Left ventricle myocardium superior (tissue), 1 donor: ENCODE measurements at regions not wholly inside any gene's neighbourhood (a gene's known extent, or its start where the extent isn't known, plus 50 kb on each side); places are given as distances from the start of the nearest gene placed in this dataset.

Source experiments
- ATAC-seq: fragments of 200-7000 bp; cut with Tn5 transposase; one replicate; pipeline ENCODE4 v1.9.1; 2020; ENCODE audit warnings: mild to moderate bottlenecking, moderate library complexity
- DNase-seq: peaks from one replicate; pipeline ENCODE4 v3.0.0-alpha.2; 2020
- intact Hi-C: fragments of 100-400 bp; cut with micrococcal nuclease; formaldehyde crosslinking; loops from one replicate; pipeline ENCODE4 v1.11.0; 2022
- donor health status: DM: no; HTN: yes; CAD: no; lungs with severe emphysema.

DNA sequence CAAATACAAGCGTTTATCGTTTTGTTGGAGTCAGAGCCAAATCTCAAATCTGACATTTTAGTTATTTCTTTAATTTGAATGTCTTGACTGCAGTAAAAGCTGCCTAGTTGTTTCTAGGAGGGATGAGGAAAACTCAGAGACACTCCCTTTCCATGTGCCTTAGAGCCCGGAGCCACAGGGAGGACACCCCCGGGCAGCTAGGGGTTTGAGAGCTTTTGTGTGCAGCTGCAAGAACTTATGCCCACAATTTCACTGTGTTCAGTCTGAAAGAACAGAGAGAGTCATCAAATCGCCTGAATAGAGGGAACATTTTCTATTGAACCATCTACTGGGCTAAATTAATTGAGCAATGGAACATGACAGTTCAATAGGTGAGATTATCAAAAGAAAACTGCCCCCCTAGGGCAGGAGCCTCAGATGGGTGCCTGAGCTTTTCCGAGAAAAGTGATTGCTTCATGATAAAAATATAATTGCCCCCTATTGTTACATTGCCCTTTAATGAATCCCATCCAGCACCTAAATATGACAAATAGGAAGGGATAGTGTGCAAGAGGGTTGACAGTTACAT, 709.3 kb upstream of the RGMB start:
- no peak for DNase-seq
- ATAC-seq = no peak
- intact Hi-C loops = no loop called here

DNA sequence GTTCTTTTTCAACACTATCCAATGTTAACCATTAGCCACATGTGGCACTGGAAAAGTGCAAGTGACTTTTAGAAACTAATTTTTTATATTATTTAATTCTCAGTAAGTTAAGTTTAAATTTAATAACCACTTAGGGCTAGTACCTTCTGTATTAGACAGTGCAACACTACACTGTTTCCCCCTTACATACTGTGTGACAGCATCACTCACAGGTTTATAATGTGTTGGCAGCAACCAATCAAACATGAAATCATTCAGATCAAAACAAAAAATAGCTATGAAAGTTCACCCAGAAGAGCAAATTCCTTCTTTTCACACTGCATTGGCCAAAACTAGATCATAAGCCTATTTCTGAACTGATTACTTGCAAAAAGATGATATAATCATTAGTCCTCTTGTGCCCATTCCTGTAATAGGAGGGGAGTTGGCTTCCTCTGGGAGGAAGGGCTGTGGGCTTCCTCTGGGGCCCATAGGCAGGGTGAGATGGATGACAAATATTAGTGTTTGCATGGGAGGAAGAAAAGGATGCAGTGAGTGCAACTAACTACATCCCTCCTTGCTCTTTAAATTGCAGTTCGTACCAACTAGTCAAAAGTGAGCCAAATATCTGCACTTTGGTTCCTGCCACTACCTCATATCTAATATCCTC, 708.1 kb upstream of the RGMB start:
- ATAC-seq (no peak), DNase-seq (no peak)
- intact Hi-C loops = no loop called here

DNA sequence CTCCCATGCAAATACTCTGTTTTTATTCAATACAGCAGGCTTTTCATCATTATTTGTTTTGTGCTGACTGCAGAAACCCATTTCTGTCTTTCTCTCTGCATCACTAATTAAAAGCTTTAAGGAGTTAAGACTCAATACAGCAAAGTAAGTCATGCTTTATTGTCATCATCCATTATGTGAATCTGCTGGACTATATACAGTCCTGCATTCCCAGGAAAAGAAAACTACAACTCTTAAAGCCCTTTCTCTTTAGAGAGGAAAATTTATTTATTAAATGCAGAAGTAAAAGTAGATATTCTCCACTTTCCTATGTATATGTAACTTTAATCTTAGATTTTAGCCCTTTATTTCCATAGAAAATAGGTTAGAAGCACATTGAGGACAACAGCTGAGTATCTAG, 706.6 kb upstream of the RGMB start:
- intact Hi-C loops = no loop called here
- DNase-seq (no peak), ATAC-seq (no peak)

DNA sequence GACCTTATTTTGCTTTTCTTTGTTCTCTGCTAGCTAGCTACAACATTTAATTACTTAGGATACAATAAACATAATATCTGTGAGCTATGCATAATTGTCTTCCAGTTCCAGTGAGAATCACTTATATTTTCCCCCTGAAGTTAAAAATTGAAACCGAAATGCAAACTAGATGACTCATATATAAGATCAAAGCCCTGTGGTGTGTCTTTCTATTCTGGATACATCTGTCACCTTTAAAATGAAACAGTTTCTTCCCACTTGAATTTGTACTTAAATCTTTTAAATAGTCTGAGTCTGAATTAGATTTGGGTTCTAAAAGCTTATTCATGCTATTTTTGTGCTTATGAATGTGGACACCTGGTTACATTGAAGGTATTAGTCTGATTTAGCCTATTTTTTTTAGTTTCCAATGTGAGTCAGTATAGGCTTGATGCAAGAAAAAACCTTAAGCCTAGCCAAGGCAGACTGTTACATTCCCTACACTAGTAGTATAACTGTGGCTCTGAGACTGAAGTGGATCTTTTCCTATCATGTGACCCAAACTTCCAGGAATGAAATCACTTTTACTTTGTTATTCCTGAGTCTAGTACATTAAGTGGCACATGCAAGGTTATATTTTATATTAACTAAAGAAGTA, 703.5 kb upstream of the RGMB start:
- ATAC-seq (no peak), DNase-seq (no peak)
- intact Hi-C loops = no loop called here

DNA sequence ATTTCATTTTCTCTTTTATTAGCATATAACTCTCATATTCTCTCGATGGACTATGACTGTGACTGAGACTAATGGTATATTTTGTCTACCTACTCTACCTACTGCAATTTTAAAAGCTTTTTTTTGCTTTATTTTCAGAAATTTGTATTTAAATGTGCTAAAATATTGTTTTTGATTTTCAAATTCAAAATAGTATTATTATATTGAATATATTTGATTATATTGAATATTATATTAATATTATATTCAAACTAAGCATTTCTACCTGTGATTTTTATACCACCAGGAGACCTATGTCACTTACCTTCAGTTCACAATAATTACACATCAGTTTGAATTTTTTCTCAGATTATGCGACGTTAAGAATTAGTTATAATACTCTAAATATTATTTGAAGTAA, 700.5 kb upstream of the RGMB start:
- no peak for ATAC-seq
- no peak for DNase-seq
- intact Hi-C loops = no loop called here

DNA sequence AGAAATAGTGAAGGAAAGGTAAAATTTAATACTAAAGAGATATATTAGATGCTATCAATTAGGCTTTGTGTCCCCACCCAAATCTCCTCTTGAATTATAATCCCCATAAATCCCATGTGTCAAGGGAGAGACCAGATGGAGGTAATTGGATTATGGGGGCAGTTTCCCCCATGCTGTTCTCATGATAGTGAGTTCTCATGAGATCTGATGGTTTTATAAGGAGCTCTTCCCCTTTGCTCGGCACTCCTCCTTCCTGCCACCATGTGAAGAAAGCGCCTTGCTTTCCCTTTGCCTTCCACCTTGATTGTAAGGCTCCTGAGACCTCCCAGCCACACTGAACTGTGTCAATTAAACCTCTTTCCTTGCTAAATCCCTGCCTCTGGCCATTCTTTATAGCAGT, 697.0 kb upstream of the RGMB start:
- intact Hi-C loops = no loop called here

DNA sequence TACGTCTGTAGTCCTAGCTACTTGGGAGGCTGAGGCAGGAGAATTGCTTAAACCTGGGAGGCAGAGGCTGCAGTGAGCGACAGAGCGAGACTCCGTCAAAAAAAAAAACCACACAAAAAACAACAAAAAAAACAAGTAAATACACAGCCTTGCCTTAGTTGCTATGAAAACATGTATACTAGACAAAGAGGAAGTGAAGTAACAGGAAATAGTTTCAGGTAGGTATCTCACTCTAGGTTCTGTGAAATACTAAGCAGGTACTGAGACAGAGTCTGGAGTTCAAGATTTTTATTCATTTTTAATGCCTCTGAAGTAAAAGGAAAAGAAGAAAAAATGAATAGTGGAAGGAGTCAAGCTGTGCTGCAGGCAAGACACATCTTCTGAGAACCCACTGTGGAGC, 687.9 kb upstream of the RGMB start:
- intact Hi-C loops = no loop called here
- ATAC-seq (no peak), DNase-seq (no peak)

More for the DNA sequence above, 697.0 kb upstream of the RGMB start:
- ATAC-seq (no peak), DNase-seq (no peak)

DNA sequence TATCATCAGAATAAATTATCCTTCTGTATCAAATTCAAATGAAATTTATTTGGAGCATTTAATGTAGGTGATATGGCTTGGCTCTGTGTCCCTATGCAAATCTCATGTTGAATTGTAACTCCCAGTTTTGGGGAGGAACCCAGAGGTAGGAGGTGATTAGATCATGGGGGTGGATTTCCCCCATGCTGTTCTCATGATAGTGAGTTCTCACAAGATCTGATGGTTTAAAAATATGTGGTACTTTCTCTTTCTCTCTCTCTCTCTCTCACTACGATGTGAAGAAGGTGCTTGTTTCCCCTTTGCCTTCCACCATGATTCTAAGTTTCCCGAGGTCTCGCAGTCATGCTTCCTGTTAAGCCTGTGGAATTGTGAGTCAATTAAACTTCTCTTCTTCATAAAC, 678.4 kb upstream of the RGMB start:
- ATAC-seq (no peak), DNase-seq (no peak)
- intact Hi-C loops = no loop called here

DNA sequence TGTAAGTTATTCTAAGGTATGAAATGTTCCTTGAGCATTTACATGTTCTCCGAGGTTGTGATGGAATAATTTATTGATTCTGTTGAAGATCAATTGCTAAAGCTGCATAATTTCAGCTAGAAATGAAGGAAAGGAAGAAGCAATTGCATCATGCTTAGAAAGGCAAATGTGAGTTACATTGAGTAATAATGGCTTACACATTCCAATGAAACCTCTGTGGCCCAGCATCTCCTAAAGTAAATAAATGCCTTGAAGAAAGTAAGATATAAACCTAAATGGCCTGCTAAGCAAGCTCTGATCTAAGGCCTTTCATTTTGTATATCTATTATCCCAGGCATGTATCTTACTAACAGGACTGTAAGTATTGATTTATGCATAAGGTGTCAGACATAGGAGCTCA, 677.3 kb upstream of the RGMB start:
- no peak for DNase-seq
- no peak for ATAC-seq
- intact Hi-C loops = no loop called here

DNA sequence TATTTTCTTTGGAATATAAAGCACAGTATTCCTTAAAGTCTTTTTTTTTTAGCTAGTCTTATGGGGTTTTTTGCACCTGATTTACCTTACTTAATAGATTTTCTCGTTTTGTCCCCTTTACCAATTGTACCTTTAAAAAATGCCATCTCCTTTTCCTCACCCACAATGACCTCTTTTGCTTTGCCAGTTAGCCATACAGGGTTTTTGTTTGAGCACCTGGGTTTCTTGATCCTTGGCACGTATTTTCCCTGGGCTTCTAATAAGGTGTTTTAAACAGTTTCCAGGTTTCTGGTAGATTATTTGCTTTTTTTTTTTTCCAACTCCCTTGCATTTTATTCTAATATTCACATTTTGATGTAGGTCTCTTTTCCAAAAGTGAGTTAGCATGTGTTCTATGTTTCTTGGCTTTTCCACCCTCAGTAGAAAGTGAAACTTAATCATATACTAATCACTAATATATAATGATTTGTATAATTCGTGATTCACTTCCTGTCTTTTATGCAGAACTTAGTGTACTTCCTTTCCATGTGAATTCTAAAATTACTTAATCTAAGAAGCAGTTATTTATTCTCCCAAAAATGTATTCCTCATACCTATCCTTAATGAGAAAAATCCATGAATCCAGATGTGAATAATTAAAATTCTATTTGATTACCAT, 673.9 kb upstream of the RGMB start:
- no peak for ATAC-seq
- intact Hi-C loops = no loop called here
- DNase-seq = no peak

DNA sequence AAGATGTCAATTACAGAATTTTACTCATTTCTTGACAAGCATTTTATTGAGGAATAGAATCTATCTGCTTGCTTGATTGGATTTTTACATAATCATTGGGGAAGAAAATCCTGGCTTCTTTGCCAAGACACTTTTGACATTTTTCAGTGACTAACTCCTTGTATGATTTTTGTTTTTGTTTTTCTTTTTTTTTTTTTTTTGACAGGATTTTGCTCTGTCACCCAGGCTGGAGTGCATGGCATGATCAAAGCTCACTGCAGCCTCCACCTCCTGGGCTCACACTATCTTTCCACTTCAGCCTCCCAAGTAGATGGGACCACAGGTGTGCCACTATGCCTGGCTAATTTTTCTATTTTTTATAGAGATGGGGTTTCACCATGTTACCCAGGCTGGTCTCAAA, 672.3 kb upstream of the RGMB start:
- intact Hi-C loops = no loop called here
- no peak for ATAC-seq
- DNase-seq = no peak

DNA sequence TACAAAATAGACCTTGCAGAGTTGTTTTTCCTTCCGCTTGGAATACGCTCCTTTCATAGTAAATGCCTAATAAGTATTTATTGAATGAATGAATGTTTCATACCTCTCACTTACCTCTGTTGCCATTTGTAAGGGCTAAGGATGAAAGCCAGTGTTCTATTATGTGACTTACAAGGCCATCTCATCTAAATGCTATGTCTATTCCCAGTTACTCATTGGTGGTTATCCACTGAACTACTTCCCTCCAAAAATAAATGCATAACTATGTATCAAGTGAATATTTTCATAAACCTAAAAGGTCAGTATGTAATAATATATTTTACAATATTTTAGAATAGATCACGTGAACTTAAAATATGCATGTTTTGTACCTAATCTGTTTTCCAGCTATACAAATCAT, 670.5 kb upstream of the RGMB start:
- ATAC-seq (no peak), DNase-seq (no peak)
- intact Hi-C loops = no loop called here

DNA sequence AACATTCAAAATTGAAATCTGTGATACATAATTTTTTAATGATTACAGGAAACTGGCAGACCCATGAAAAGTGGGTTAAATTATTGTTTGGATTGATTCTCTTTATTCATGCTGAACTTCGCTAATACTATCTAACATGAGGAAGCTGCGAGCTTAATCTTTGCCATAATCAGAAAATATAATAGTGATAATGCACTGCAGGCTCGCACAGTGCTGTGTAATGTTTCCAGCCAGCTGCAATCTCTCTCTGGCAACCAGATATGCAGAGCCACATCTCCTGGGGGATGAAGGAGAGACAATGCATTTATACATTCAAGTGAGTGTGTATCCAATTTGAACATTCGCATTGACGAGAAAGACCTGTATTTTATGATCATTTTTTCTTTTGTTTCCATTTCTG, 669.7 kb upstream of the RGMB start:
- ATAC-seq (no peak), DNase-seq (no peak)
- intact Hi-C loops = no loop called here

DNA sequence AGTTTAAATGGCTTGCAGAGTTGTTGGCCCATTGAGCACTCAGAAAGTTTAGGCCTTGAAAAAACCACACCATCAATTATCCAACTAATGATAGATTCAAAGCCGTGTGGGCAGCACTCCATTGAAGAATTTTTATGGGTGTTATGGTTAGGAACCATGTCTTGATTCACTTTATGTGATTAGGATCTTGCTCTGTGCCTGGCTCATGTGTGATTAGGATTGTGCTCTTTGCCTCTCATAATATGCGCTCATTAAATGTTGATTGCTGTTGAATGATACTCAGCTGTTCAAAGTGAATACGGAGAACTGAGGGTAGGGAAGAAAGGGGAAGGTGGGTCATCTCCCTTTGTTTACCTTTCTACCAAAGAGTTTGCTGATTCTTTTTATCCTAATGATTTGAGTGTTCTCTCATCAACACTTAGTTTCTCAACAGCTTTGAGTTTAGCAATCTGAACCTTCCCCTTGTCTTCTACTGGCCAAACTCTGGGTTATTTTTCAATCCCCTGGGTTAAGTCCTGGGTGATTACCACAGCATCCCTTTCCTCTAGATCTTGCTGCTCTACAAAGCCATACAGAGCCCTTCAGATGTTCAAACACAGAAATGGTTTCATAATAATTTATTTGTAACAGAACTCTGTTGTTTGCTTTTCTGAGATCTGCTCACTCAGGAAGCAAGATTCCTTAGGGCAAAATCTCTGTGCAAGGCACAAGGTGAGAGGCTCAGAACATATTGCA, 668.8 kb upstream of the RGMB start:
- no peak for DNase-seq
- ATAC-seq = no peak
- intact Hi-C loops = no loop called here

DNA sequence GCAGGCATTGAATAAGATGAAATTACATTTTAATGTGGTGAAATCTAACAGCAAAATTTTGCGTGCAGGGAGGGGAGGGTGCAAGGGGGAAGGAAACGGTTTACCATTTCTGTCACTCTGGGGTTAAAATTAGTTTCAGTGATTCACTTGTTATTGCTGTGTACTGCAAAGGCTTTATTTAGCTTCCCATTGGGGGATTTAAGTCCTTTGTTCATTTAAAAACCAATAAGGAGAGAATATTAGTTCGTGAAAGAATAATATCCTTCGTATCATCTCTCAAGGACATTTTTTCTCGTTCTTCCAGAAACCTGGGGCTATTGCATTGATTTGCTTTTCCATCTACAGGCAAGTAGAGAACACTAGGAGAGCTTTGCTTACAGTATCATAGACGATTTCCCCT, 667.8 kb upstream of the RGMB start:
- ATAC-seq (no peak), DNase-seq (no peak)
- intact Hi-C loops = no loop called here

DNA sequence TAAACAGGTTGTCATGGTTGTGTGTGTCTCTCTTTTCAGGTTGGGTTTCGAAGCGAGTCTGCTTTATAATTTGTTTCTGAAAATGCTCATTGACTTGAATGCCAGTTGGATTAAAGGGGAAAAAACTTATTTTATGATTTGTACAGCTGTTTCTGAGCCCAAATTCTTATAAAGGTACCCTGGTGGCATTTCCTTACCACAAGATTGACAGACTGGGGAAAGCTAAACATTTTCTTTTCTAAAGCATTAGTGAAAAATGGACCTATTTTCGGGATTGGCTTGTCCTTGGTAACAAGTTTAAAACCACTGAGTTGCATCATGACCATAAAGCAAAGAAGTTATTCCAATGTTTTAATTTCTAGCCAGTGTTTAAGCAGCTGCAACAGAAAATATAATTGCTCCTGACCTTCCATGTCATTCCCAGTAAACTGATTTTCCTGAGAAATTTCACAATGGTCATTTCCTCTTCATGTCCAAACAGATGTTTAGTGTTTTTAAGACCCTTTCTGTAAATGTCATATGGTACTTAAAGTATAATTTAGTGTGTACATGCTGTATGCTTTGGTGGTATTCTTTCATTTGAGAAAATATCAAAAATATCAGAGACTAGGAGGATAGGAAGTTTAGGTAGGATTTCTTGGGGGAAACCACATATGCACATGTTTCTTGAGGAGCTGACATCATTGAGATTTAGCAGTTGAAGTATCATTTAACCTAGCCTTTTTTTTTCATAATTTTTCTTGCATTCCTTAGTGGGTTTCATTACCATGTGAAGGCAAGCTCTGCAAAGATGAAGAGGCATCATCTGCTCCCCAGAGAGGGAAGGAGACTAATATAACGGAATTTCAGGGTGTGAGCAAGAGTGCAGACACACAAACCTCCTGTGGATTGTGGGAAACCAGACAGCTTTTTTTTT, 667.1 kb upstream of the RGMB start:
- ATAC-seq (no peak), DNase-seq (no peak)
- intact Hi-C loops = no loop called here

DNA sequence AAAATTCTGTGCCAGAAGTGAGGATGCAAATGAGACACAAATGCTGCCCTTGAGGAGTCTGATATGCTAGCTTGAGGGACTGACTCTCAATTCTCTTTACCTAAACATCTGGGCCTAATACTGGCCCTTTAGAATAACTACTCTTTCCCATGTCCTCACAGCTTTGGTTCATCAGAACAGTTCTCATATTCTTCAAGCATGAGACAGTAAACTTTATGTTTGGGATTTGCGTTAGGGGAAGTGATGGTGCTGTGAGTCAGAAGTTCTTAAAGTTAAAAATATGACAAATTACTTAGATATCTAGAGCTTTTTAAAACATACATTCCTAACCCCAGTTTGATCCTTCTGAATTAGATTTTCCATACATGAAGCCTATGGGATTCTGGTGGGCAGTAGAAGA, 665.0 kb upstream of the RGMB start:
- ATAC-seq = no peak
- intact Hi-C loops = no loop called here
- no peak for DNase-seq

DNA sequence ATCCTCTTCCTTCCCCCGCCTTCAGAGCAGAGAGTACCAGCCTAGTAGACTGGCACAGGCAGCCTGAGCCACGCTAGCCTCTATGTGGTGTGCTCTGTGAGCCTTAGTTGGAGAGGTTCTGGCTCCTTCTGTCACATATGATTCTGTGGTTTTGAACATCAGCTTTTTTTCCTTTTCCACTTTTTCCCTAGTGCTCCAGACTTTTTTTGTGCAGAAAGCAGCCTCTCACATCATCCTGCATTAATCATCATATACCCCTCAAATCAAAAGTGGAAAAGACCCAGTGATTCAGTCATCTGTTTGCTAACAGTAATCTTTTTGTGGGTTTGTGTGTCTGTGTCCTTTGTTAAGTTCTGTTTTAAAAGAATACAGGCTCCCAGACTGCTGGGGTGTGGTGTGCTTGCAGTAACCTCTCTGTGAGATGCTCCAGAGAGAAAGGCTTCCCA, 663.9 kb upstream of the RGMB start:
- ATAC-seq (no peak), DNase-seq (no peak)
- intact Hi-C loops = no loop called here

DNA sequence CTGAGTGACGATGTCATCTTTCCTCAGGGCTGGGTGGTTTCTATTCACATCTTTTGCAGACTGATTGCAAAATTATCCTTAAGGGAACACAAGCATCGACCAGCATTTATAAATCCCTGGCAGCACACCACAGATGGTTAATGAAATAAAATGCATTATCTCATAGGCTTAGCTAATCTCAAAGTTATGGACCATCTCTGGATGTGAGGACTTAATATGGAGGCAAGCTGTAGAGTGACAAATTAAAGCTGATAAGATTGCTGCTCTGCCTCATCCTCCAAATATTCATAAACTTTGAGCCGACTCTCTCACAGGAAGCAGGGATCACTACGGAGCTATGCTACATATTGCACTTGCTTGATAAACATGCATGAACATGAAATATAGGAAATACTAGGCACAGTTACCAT, 663.2 kb upstream of the RGMB start:
- DNase-seq (no peak), ATAC-seq (no peak)
- intact Hi-C loops = no loop called here
